ENCODE measurements at regions not wholly inside any gene's neighbourhood (a gene's known extent, or its start where the extent isn't known, plus 50 kb on each side); places are given as distances from the start of the nearest gene placed in this dataset.

DNA sequence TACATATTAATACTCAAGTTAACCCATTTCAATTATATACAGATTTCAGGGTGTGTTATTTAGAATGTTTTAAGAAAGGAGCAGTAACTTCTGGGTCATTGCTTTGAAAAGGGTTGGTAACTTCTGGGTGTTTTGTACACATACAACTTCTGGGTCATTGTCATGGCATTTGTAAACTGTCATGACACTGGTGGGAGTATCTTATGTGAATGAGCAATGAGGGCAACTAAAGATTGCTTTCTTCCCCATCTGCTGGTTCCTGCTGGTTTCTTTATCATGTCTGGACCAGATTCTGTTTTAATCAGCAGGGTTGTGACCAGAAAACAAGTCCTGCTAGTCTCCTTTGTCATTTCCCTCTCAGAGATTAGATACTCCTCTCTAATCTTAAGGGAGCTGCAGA lies 713.3 kb downstream of the LRFN5 start:
- Histone ChIP-seq H3K27ac (no peak overlapping the region), H3K4me1 (peaks cover 0 to 21% (median 13%) of the 10 kb centered on the region in 6 donors), H3K4me3 (no peak overlapping the region), H3K27me3 (replicated peaks in 1 of 7) (no peaks in the 10 kb centered on the region), H3K9me3 (no peaks in the 10 kb centered on the region), H3K36me3 (no peaks in the 10 kb centered on the region)
- DNase-seq = no peak
- intact Hi-C loops (cut with DNase I; ENCODE audit: low total_unique reads) = no loop called here
- no peak for TF ChIP-seq POLR2AphosphoS5 (IDR thresholded peaks at IDR 0.05)
- TF ChIP-seq, protein P1, sequence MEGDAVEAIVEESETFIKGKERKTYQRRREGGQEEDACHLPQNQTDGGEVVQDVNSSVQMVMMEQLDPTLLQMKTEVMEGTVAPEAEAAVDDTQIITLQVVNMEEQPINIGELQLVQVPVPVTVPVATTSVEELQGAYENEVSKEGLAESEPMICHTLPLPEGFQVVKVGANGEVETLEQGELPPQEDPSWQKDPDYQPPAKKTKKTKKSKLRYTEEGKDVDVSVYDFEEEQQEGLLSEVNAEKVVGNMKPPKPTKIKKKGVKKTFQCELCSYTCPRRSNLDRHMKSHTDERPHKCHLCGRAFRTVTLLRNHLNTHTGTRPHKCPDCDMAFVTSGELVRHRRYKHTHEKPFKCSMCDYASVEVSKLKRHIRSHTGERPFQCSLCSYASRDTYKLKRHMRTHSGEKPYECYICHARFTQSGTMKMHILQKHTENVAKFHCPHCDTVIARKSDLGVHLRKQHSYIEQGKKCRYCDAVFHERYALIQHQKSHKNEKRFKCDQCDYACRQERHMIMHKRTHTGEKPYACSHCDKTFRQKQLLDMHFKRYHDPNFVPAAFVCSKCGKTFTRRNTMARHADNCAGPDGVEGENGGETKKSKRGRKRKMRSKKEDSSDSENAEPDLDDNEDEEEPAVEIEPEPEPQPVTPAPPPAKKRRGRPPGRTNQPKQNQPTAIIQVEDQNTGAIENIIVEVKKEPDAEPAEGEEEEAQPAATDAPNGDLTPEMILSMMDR (IDR thresholded peaks at IDR 0.05 in 8 of 11, conservative IDR thresholded peaks at IDR 0.05 in 3 of 11) = no peak
- no peak for TF ChIP-seq POLR2A (IDR thresholded peaks at IDR 0.05)

DNA sequence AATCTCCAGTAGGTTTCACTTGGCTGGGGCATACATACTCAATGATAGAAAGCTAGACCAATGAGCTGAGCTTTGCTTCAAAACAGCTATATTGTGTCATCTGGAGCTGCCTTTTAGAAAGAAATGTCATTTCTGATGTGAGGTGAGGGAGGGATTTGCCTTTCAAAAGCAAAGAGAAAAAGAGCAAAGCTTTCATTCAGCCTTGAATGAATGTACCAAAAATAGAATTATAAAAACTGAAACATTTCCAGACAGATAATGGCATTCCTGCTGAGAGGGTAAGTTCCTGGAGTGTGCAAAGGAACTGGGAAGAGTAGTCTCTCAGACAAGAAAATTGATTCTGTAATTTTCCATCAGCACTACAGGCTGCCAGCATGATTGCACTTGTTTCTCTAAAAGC lies 710.0 kb downstream of the LRFN5 start:
- TF ChIP-seq POLR2AphosphoS5 (IDR thresholded peaks at IDR 0.05) (no peak), POLR2A (IDR thresholded peaks at IDR 0.05) (no peak)
- TF ChIP-seq, protein P1 (IDR thresholded peaks at IDR 0.05 in 8 of 11, conservative IDR thresholded peaks at IDR 0.05 in 3 of 11) = no peak
- intact Hi-C loops (cut with DNase I; ENCODE audit: low total_unique reads) = no loop called here

DNA sequence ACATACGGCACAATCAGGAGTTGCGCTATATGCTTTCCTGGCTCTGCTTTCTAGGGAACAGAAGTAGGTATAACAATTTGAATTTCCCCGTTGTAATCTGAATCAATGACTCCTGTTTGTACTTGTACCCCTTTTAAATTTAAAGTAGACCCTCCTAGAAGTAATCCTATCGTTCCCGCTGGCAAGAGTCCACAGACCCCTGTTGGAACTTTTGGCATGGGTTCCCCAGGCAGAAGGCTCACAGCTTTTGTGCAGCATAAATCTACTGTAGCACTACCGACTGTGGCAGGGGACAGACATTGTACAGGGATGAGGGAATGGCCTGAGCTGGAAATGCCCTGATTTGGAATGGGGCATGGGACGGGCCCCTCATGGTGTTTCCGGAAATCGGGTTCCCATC lies 705.2 kb downstream of the LRFN5 start:
- no peaks in the 10 kb centered on the region for H3K36me3 ChIP-seq
- no peaks in the 10 kb centered on the region for H3K4me1 ChIP-seq
- H3K9me3 ChIP-seq = peaks cover 7 to 57% (median 29%) of the 10 kb centered on the region in 8 donors
- TF ChIP-seq, protein P1 (IDR thresholded peaks at IDR 0.05 in 8 of 11, conservative IDR thresholded peaks at IDR 0.05 in 3 of 11) = no peak
- TF ChIP-seq POLR2AphosphoS5 (IDR thresholded peaks at IDR 0.05) = no peak
- TF ChIP-seq POLR2A (IDR thresholded peaks at IDR 0.05) = no peak
- H3K27ac ChIP-seq = no peak overlapping the region
- intact Hi-C loops (cut with DNase I; ENCODE audit: low total_unique reads) = no loop called here
- WGBS, 5 donors = 77 to 84% (median 79%) methylated on average over 9 of the region's 9 CpGs
- no peak for DNase-seq
- H3K4me3 ChIP-seq = no peak overlapping the region
- H3K27me3 ChIP-seq (replicated peaks in 1 of 7) = no peaks in the 10 kb centered on the region

More for the DNA sequence above, 710.0 kb downstream of the LRFN5 start:
- Histone ChIP-seq H3K4me1 (no peaks in the 10 kb centered on the region), H3K27ac (no peak overlapping the region), H3K36me3 (no peaks in the 10 kb centered on the region), H3K9me3 (peaks cover 0 to 16% (median 0%) of the 10 kb centered on the region in 8 donors), H3K4me3 (no peak overlapping the region), H3K27me3 (replicated peaks in 1 of 7) (no peaks in the 10 kb centered on the region)
- DNase-seq = no peak

DNA sequence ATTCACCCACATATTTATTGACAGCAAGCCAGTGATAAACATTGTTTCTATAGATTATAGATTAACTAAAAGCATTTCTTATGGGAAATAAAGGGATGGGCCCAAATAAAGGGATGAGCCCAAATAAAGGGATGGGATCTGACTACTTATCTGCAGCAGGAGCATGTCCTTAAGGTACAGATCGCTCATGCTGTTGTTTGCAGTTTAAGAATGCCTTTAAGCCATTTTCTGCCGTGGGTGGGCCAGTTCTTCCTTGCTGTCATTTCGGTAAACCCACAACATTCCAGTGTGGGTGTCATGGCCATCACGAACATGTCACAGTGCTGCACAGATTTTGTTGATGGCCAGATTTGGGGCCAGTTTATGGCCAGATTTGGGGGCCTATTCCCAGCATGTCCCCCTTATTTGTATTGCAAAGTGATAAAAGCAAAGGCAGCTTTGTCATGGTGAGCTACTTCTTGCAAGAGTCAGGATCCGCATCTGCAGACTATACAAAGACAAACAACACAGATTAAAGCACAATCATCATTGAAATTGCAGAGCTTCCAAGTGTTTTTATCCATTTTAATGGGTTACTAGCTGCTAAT lies 700.7 kb downstream of the LRFN5 start:
- TF ChIP-seq POLR2A (IDR thresholded peaks at IDR 0.05) (no peak), POLR2AphosphoS5 (IDR thresholded peaks at IDR 0.05) (no peak)
- TF ChIP-seq, protein P1 (IDR thresholded peaks at IDR 0.05 in 8 of 11, conservative IDR thresholded peaks at IDR 0.05 in 3 of 11) = no peak
- Histone ChIP-seq H3K4me3 (no peak overlapping the region), H3K27ac (no peak overlapping the region), H3K9me3 (peaks cover 12 to 64% (median 41%) of the 10 kb centered on the region in 8 donors), H3K4me1 (no peaks in the 10 kb centered on the region), H3K27me3 (replicated peaks in 1 of 7) (no peaks in the 10 kb centered on the region), H3K36me3 (no peaks in the 10 kb centered on the region)
- WGBS, 5 donors = 81 to 92% (median 85%) methylated on average over 5 of the region's 5 CpGs
- DNase-seq = no peak
- intact Hi-C loops (cut with DNase I; ENCODE audit: low total_unique reads) = no loop called here

All from spleen (tissue), 11 donors.